OCI-LY1 (cell line): ENCODE measurements at regions not wholly inside any gene's neighbourhood (a gene's known extent, or its start where the extent isn't known, plus 50 kb on each side); places are given as distances from the start of the nearest gene placed in this dataset.

ENCODE experiments used
- CTCF ChIP-seq: fragments of 200-600 bp; sonication (generic), shearing (Covaris generic); IDR thresholded peaks from 2 replicates; pipeline ENCODE4 v1.5.1; 2017; ENCODE audit warnings: mild to moderate bottlenecking, antibody characterized with exemption, low read length, moderate library complexity, mixed read lengths
- EZH2 ChIP-seq: fragments of 200-600 bp; sonication (generic), shearing (Covaris generic); IDR thresholded peaks from 2 replicates; pipeline ENCODE4 v1.8.0; 2017; ENCODE audit warnings: borderline replicate concordance, mixed run types, mild to moderate bottlenecking, antibody characterized with exemption, low read length, moderate library complexity, mixed read lengths

DNA sequence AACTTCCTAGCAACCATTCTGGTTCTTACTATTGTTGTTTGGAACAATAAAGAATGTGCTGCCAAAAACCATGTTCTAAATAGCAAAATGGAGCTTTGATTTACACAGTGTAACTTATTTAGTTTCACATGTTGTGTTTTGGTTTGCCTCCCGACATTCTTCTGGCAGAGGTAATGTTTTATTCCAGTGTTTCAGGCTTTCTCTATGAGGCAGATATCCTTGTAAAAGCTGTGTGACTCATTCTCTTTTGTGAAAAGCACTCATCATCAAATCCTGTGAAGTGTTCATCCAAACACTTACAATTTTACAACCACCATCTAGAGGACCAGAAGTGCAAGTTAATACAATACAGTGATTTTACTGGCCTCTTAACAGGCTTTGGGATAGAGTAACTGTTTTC lies 219.0 kb upstream of the GIMD1 start:
- no peak for TF ChIP-seq CTCF
- TF ChIP-seq EZH2 = no peak
